GM19324 (cell line): ENCODE measurements at regions not wholly inside any gene's neighbourhood (a gene's known extent, or its start where the extent isn't known, plus 50 kb on each side); places are given as distances from the start of the nearest gene placed in this dataset.

Source experiments
- ATAC-seq: cut with Tn5 transposase; IDR thresholded peaks from one replicate; pipeline ENCODE4 v1.9.1; 2021; ENCODE audit warnings: mild to moderate bottlenecking, moderate library complexity; ENCODE audit not compliant: unreplicated experiment, low FRiP score

DNA sequence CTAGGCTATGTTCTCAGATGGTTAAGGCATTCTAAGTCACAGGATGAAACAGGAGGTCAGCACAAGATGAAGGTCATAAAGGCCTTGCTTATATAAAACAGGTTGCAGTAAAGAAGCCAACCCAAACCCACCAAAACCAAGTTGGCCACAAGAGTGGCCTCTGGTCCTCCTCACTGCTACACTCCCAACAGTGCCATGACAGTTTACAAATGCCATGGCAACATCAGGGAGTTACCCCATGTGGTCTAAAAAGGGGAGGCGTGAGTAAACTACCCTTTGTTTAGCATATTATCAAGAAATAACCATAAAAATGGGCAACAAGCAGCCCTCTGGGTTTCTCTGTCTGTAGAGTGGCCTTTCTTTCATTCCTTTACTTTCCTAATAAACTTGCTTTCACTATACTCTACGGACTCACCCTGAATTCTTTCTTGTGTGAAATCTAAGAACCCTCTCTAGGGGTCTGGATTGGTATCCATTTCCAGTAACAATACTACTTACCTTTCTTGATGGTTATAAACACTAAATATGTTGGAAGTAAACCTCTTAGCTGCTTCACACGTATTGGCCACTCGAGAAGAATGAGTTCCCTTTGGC lies 1237.9 kb downstream of the FAM181B start:
- no peak for ATAC-seq

DNA sequence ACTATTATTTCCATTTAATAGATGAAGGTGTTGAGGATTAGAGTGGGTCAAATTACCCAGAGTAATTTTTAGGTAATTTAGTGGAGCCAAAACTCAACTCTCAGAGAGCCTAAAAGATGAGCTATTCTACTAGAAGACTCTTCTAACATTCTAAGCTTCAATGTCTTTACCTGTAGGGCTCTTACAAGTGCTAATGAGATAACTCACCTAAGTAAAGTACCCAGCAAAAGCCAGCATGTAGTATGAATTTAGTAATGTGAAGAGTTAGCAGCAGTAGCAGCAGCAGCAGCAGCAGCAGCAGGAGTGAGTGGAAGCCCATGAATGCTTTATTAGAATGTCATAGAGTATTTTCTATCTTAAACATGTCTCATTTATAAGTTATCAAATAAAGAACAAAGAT lies 1239.2 kb downstream of the FAM181B start:
- no peak for ATAC-seq

GRCh38 chr11:81492923-81493445 lies 1240.7 kb downstream of the FAM181B start:
- ATAC-seq = no peak

DNA sequence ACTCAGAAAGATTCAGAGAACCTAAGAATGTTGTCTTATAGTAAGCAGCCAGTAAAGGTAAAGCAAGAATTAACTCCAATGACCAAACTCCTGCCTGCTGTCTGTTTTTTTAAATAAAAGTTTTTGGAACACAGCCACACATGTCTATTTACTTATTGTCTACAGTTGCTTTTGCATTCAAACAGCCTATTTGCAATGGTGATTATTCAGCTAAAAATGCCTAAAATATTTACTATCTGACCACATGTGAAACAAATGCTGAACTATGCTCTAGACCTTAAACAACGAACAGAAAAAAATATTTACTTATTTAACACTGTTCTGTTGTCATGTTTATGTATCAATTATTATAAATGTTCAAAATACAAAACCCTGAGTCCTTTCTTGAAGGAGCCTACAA lies 1246.6 kb downstream of the FAM181B start:
- ATAC-seq = no peak

DNA sequence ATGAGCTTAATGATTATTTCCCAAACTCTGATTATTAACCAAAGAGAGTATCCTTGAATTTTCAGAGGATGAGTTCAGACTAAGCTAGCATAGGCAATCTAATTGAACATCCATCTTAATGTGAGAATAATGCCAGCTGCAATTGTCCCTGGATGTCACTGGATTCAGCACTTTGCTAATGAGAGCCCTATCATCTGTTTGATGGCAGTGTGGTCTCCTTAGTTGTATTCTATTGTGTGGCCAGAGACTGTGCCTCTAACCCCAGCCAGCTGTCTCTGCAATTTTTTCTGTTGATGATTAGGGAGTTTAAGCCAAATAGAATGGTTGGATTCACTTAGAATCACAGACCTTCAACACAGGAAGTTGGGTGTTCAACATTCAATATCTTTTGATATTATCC lies 1249.5 kb downstream of the FAM181B start:
- no peak for ATAC-seq

DNA sequence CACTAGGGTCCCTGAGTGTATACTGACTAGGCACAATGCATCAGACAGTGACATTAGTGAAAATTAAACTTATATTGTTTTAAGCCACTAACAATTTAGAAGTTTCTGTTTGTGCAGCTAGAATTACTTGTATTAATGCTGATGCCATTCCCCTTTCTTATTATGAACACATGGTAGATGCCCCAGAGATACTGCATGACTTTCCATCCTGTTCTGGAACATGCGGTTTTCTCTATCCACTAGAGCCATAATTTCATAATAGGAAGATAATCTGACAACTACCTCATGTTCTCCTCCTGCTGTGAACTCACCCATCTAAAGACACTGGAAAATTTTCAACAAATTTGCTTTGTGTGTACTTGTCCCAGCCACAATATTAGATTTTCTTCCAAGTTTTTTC lies 1256.4 kb downstream of the FAM181B start:
- ATAC-seq = no peak

- ATAC-seq = no peak
These were observed 1257.3 kb downstream of the FAM181B start for GRCh38 chr11:81476345-81476744.

- no peak for ATAC-seq
These were observed 1261.0 kb downstream of the FAM181B start for GRCh38 chr11:81472646-81473045.

GRCh38 chr11:81470446-81470845 lies 1263.2 kb downstream of the FAM181B start:
- no peak for ATAC-seq

- no peak for ATAC-seq
These were observed 1273.8 kb downstream of the FAM181B start for GRCh38 chr11:81459766-81460306.

- no peak for ATAC-seq
These were observed 1284.0 kb downstream of the FAM181B start for GRCh38 chr11:81449588-81450156.

- no peak for ATAC-seq
These were observed 1289.4 kb downstream of the FAM181B start for GRCh38 chr11:81444297-81444696.

- ATAC-seq = no peak
These were observed 1301.3 kb downstream of the FAM181B start for GRCh38 chr11:81432333-81432732.

- ATAC-seq = no peak
These were observed 1308.8 kb downstream of the FAM181B start for GRCh38 chr11:81424822-81425221.

DNA sequence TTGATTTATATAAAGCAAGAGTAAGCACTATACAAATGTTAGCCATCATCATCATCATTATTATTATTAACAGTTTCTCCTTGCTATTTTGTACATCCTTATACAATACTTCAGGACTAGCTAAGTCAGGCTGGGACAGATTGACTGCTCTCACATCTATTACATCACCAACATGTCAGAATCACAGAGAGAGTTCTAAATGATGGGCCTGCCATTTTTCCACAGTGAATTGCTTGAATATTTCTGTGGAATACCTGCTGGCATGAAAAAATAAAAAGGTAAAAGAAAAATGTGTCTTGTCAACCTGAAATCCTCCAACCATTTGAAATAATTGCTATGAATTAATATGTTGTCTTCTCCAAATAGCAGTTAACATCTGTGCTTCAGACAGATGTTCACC lies 1311.3 kb downstream of the FAM181B start:
- no peak for ATAC-seq

GRCh38 chr11:81421251-81421860 lies 1312.3 kb downstream of the FAM181B start:
- no peak for ATAC-seq

GRCh38 chr11:81420668-81421250 lies 1312.9 kb downstream of the FAM181B start:
- no peak for ATAC-seq

DNA sequence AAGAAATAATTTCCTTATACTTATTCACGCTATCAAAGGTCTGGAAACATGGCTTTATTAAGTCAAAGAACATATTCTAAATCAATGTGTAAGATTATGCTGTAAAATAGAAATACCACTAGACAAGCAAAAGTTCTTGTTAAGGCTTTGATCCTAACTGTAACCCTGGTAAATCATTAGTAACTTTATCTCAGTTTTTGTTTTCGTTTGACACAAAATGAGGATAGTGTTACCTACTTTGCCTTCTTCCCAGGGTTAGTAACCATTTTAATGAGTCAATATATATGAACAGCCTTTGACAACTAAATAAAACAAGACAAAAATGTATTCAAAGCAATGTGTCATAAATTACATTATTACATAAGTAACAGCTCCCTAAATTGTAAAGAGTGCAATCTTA lies 1336.3 kb downstream of the FAM181B start:
- no peak for ATAC-seq

- no peak for ATAC-seq
These were observed 1339.4 kb downstream of the FAM181B start for GRCh38 chr11:81394311-81394710.

DNA sequence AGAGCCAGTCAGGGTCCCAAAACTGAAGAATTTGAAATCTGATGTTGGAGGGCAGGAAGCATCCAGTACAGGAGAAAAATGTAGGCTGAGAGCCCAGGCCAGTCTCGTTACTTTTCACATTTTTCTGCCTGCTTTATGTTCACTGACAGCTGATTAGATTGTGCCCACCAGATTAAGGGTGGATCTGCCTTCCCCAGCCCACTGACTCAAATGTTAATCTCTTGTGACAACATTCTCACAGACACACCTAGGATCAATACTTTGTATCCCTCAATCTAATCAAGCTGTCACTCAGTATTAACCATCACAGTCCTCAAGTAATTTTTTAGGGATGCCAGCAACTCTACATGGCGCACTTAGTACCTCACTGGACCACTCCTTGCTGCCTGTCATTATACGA lies 1345.3 kb downstream of the FAM181B start:
- ATAC-seq = no peak

DNA sequence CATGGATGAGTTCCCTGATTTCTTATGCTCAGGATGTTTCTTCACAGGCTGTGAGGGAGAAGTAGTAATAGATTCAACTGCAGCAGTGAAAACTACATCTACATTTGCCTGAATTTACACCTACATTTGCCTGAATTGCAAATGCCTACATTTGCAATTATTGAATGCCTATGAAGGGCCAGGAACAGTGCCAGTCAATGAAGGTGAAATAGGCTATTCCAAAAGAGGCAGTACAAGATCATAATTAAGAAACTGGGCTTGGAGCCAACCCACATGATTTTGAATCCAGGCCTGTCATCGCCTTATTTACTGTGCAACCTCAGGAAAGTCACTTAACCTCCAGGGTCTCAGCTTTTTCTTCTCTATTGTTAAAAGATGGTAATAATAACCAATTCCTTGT lies 1353.3 kb downstream of the FAM181B start:
- ATAC-seq = no peak
